K562 (cell line): ENCODE measurements at regions not wholly inside any gene's neighbourhood (a gene's known extent, or its start where the extent isn't known, plus 50 kb on each side); places are given as distances from the start of the nearest gene placed in this dataset.

Source experiments
- POLR2AphosphoS2 ChIP-seq: IDR thresholded peaks from 2 replicates; pipeline ENCODE4 v1.6.1; 2012; ENCODE audit warnings: low read length, improper control_type of control experiment
- PPARD ChIP-seq: fragments of 250-450 bp; sonication (Bioruptor Pico); IDR thresholded peaks from 2 replicates; pipeline ENCODE4 v1.8.0; 2022; ENCODE audit warnings: inconsistent platforms, mild to moderate bottlenecking, moderate library complexity
- SMARCA5 ChIP-seq: fragments of 450-650 bp; IDR thresholded peaks from 2 replicates; pipeline ENCODE4 v1.6.1; 2016
- SNIP1 ChIP-seq: fragments of 450-650 bp; IDR thresholded peaks from 2 replicates; pipeline ENCODE4 v1.7.1; 2017; ENCODE audit warnings: low read depth, mild to moderate bottlenecking

GRCh38 chrY:19559161-19559560 lies 185.4 kb downstream of the KDM5D start:
- TF ChIP-seq SMARCA5 (no peak), POLR2AphosphoS2 (no peak), SNIP1 (no peak), PPARD (CRISPR knock-in tag) (no peak)
